K562 (cell line): ENCODE measurements at regions not wholly inside any gene's neighbourhood (a gene's known extent, or its start where the extent isn't known, plus 50 kb on each side); places are given as distances from the start of the nearest gene placed in this dataset.
A peak's percentile ranks its signal among the peaks of the same experiment; 100 is the strongest.

Source experiments
- ATAC-seq: fragments of 200-7000 bp; cut with Tn5 transposase; 3 replicates; pipeline ENCODE4 v1.9.1; 2020; ENCODE audit warnings: moderate library complexity
- BruUV-seq: library from RNA; stranded (reverse); fragments of 400-500 nt; replicated peaks from 2 replicates; lab custom pipeline; 2021; lab: Mats Ljungman, UMichigan
- CTCF ChIA-PET: fragments of 300-600 bp; formaldehyde crosslinking; extraction: SDS; loops from one replicate; lab custom pipeline; 2021; ENCODE audit warnings: low intra/inter-chr PET ratio; lab: Yijun Ruan, JAX
- POLR2A ChIA-PET: fragments of 300-600, 350-650 bp; sonication (Branson Sonifier 250); formaldehyde crosslinking; extraction: SDS; loops from one replicate; lab custom pipeline; 2021; ENCODE audit warnings: antibody characterized with exemption, inconsistent platforms; lab: Yijun Ruan, JAX
- DNase-seq, 4 experiments: peaks; one replicate each; pipeline versions ENCODE4 v3.0.0 to v3.0.0-alpha.2; 2011 to 2018; ENCODE audit warnings: low spot score in 3 of 4, mixed read lengths in 3 of 4; ENCODE audit errors: extremely low read depth in 1 of 4
- FAIRE-seq: peaks from 2 replicates; lab custom pipeline; 2011; peaks lifted over from hg19 to GRCh38; lab: Jason Lieb, UNC
- H2AFZ ChIP-seq: 2 replicates; pipeline ENCODE4 v1.6.0; 2011; ENCODE audit warnings: low read depth, low read length, control low read depth, inconsistent platforms
- H3K27ac ChIP-seq: fragments of 200-600 bp; 3 replicates; pipeline ENCODE4 v1.8.0; 2011; ENCODE audit warnings: low read depth, mild to moderate bottlenecking, control low read depth, inconsistent platforms, low read length, moderate library complexity, mixed read lengths; ENCODE audit errors: extremely low read depth
- H3K27me3 ChIP-seq, 2 experiments: fragments of 300-600 bp in 1 of 2; 2 replicates in 1 of 2; 3 replicates in 1 of 2; pipeline versions ENCODE4 v1.6.0 to v1.8.0; 2011; ENCODE audit warnings: inconsistent platforms in 2 of 2, low read length in 2 of 2, mild to moderate bottlenecking in 1 of 2, mixed read lengths in 1 of 2, moderate library complexity in 1 of 2; ENCODE audit not compliant: control insufficient read depth in 2 of 2, insufficient read depth in 2 of 2
- H3K36me3 ChIP-seq: fragments of 300-600 bp; 3 replicates; pipeline ENCODE4 v1.8.0; 2011; ENCODE audit warnings: mild to moderate bottlenecking, low read length, inconsistent platforms; ENCODE audit not compliant: control insufficient read depth, insufficient read depth
- H3K4me1 ChIP-seq, 2 experiments: fragments of 200-600 bp in 1 of 2; replicated peaks in 1 of 2; 2 replicates in 1 of 2; 3 replicates in 1 of 2; pipeline versions ENCODE4 v1.5.1 to v1.8.0; 2011; ENCODE audit warnings: inconsistent platforms in 2 of 2, low read length in 2 of 2, mild to moderate bottlenecking in 1 of 2, mixed read lengths in 1 of 2, moderate library complexity in 1 of 2; ENCODE audit not compliant: control insufficient read depth in 2 of 2, insufficient read depth in 2 of 2
- H3K4me2 ChIP-seq: 2 replicates; pipeline ENCODE4 v1.6.1; 2011; ENCODE audit warnings: low read length, control low read depth, inconsistent platforms, mixed read lengths; ENCODE audit not compliant: insufficient read depth
- H3K4me3 ChIP-seq: fragments of 200-600 bp; sonication (generic), shearing (Covaris generic); 2 replicates; pipeline ENCODE4 v1.5.1; 2016; ENCODE audit warnings: control low read depth, inconsistent platforms
- H3K79me2 ChIP-seq: fragments of 200-600 bp; 3 replicates; pipeline ENCODE4 v1.8.0; 2011; ENCODE audit warnings: low read length, inconsistent platforms; ENCODE audit not compliant: control insufficient read depth, insufficient read depth
- H3K9ac ChIP-seq, 2 experiments: 2 replicates each; pipeline versions ENCODE4 v1.6.0 to v1.6.1; 2011; ENCODE audit warnings: low read depth in 2 of 2, low read length in 2 of 2, control low read depth in 1 of 2, inconsistent platforms in 1 of 2, mild to moderate bottlenecking in 1 of 2, mixed read lengths in 1 of 2; ENCODE audit not compliant: insufficient read depth in 1 of 2
- H3K9me1 ChIP-seq: one replicate; pipeline ENCODE4 v1.6.0; 2011; ENCODE audit warnings: inconsistent platforms, mild to moderate bottlenecking, low read length, moderate library complexity; ENCODE audit not compliant: control insufficient read depth, insufficient read depth
- H3K9me3 ChIP-seq: replicated peaks from 2 replicates; pipeline ENCODE4 v1.5.1; 2011; ENCODE audit warnings: low read depth, low read length, inconsistent platforms; ENCODE audit not compliant: control insufficient read depth, insufficient read depth
- H4K20me1 ChIP-seq: replicated peaks from 2 replicates; pipeline ENCODE4 v1.6.1; 2011; ENCODE audit warnings: low read length, inconsistent platforms, mixed read lengths; ENCODE audit not compliant: control insufficient read depth, insufficient read depth
- CEBPB ChIP-seq: fragments of 450-650 bp; IDR thresholded peaks from 2 replicates; pipeline ENCODE4 v1.6.1; 2016; ENCODE audit warnings: missing genetic modification characterization, missing compliant biosample characterization
- CEBPG ChIP-seq, 3 experiments: fragments of 200-800 bp in 1 of 3; sonication (Bioruptor generic) in 1 of 3; sonication (generic) in 1 of 3; formaldehyde crosslinking in 1 of 3; IDR thresholded peaks in 2 of 3; conservative IDR thresholded peaks in 1 of 3; 2 replicates each; pipeline versions ENCODE4 v1.6.1 to v1.8.0; 2016 to 2022; ENCODE audit warnings: missing compliant biosample characterization in 2 of 3, missing genetic modification characterization in 2 of 3, mild to moderate bottlenecking in 1 of 3, missing genetic modification reagents in 1 of 3
- CTCF ChIP-seq, 3 experiments: IDR thresholded peaks in 2 of 3; conservative IDR thresholded peaks in 1 of 3; 2 replicates each; pipeline ENCODE4 v1.5.1; 2011 to 2012; ENCODE audit warnings: low read length in 3 of 3, mild to moderate bottlenecking in 3 of 3, control low read depth in 2 of 3, improper control_type of control experiment in 1 of 3, inconsistent platforms in 1 of 3, low read depth in 1 of 3, mixed read lengths in 1 of 3, moderate library complexity in 1 of 3; ENCODE audit not compliant: insufficient read depth in 2 of 3
- ETV6 ChIP-seq, 3 experiments: fragments of 150-350 bp in 1 of 3; sonication (generic) in 1 of 3; formaldehyde crosslinking in 1 of 3; IDR thresholded peaks; 2 replicates each; pipeline versions ENCODE4 v1.6.1 to v1.8.0; 2014 to 2022; ENCODE audit warnings: borderline replicate concordance in 2 of 3, low read depth in 2 of 3, antibody characterized with exemption in 1 of 3, low read length in 1 of 3, mild to moderate bottlenecking in 1 of 3, missing genetic modification reagents in 1 of 3
- KAT8 ChIP-seq: fragments of 450-650 bp; IDR thresholded peaks from 2 replicates; pipeline ENCODE4 v1.6.1; 2016; ENCODE audit warnings: low read depth, mild to moderate bottlenecking
- NR0B1 ChIP-seq: fragments of 450-650 bp; IDR thresholded peaks from one replicate; pipeline ENCODE4 v1.6.1; 2018; ENCODE audit warnings: mild to moderate bottlenecking, moderate library complexity; ENCODE audit not compliant: partially characterized antibody
- WGBS: fragments of 100-300 bp; shearing (Covaris generic); methylation state at CpG from one replicate; pipeline ENCODE4 v1.1.6; 2016; ENCODE audit warnings: low coverage, mixed read lengths; ENCODE audit not compliant: insufficient coverage; ENCODE audit errors: missing lambda C conversion rate; 5-methylcytosine and 5-hydroxymethylcytosine counted together
- in situ Hi-C: fragments of 300-500 bp; cut with MboI; formaldehyde crosslinking; loops from 4 replicates; pipeline ENCODE4 v1.15.0; 2018; ENCODE audit warnings: inconsistent platforms, mixed read lengths
- intact Hi-C: fragments of 100-400 bp; cut with micrococcal nuclease; formaldehyde crosslinking; loops from 2 replicates; pipeline ENCODE4 v1.14.2; 2022

DNA sequence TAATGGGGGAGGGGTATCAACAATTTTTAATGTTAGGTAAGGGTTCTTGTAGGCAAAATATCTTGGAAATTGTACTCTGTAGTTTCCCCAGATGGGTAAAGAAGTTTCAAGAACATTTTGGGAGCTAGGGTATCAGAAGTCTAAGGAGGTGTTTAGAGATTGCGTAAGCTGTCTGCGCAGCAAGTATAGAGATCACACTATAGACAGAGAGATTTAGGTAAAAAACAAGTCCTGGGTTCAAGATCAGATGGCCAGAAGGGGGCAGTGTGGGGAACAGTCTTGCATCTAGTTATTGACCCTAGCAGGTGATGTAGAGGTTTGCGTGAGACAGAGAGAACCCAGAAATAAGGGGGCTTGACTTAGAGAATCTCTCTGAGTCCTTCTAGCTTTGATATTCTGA, 80.8 kb downstream of the S1PR1 start:
- no peak overlapping the region for H3K4me2 ChIP-seq
- H3K4me3 ChIP-seq: no peak overlapping the region
- 67% methylated on average over 3 of the region's 3 CpGs for WGBS
- ATAC-seq (peak; percentile 22; the same call in 1 of the 3 replicates), DNase-seq (peak in 1 of 4 experiments; percentile 29), FAIRE-seq (no peak)
- CTCF ChIA-PET: interaction anchor here (0.7 kb wide), 1 partner anchor 1737 kb away, joined by 3 read pairs; no protein-coding TSS in a partner anchor
- no peaks in the 10 kb centered on the region for H3K79me2 ChIP-seq
- H3K4me1 ChIP-seq: no peaks in the 10 kb centered on the region
- peaks cover 0 to 22% of the 10 kb centered on the region in 2 experiments; a peak in 4 of 5 replicates for H3K27me3 ChIP-seq
- no peak overlapping the region for H3K27ac ChIP-seq
- POLR2A ChIA-PET: interaction anchor here (1.0 kb wide), 1 partner anchor 9 kb away, joined by 4 read pairs; no protein-coding TSS in a partner anchor
- no peaks in the 10 kb centered on the region for H3K9me3 ChIP-seq
- BruUV-seq: no TSS peak
- H3K9me1 ChIP-seq: no peaks in the 10 kb centered on the region
- no peak overlapping the region for H3K9ac ChIP-seq
- no peaks in the 10 kb centered on the region for H4K20me1 ChIP-seq
- in situ Hi-C loops: no loop called here
- no peaks in the 10 kb centered on the region for H3K36me3 ChIP-seq
- intact Hi-C loops: no loop called here
- no peak for TF ChIP-seq NR0B1
- peak; percentile 61; the same call in 1 of the 2 replicates for TF ChIP-seq CEBPB
- TF ChIP-seq CEBPG (CRISPR knock-in tag; IDR thresholded peaks at IDR 0.05): no peak
- TF ChIP-seq CEBPG (tag; conservative IDR thresholded peaks at IDR 0.05 in 1 of 2, IDR thresholded peaks at IDR 0.05 in 1 of 2): peak; percentile 33 to 40; a peak in 1 of 4 replicates
- no peak for TF ChIP-seq ETV6 (IDR thresholded peaks at IDR 0.05; ENCODE audit: borderline replicate concordance in 1 of 2, low read depth in 2 of 2, low read length in 1 of 2)
- no peak for TF ChIP-seq ETV6 (CRISPR knock-in tag; IDR thresholded peaks at IDR 0.05; ENCODE audit: borderline replicate concordance)
- no peak for TF ChIP-seq KAT8
- peak in 2 of 3 experiments; percentile 11 to 19; a peak in 2 of 6 replicates for TF ChIP-seq CTCF (IDR thresholded peaks at IDR 0.05 in 2 of 3, conservative IDR thresholded peaks at IDR 0.05 in 1 of 3; ENCODE audit: insufficient read depth in 2 of 3, low read depth in 1 of 3, low read length in 3 of 3)
- H2AFZ ChIP-seq: no peak overlapping the region
